DOHH2 (cell line): ENCODE measurements at regions not wholly inside any gene's neighbourhood (a gene's known extent, or its start where the extent isn't known, plus 50 kb on each side); places are given as distances from the start of the nearest gene placed in this dataset.

Experiments used
- H3F3A ChIP-seq: fragments of 200-600 bp; sonication (generic), shearing (Covaris generic); 2 replicates; pipeline ENCODE4 v1.6.0; 2016; ENCODE audit warnings: antibody characterized with exemption, mild to moderate bottlenecking; ENCODE audit not compliant: control insufficient read depth, insufficient read depth
- H3K27ac ChIP-seq: fragments of 200-600 bp; sonication (generic); 2 replicates; pipeline ENCODE4 v1.5.1; 2014; ENCODE audit warnings: low read depth, mild to moderate bottlenecking, low read length, moderate library complexity
- H3K27me3 ChIP-seq: fragments of 200-600 bp; sonication (generic); 2 replicates; pipeline ENCODE4 v1.6.1; 2014; ENCODE audit warnings: mild to moderate bottlenecking, low read length, mixed read lengths; ENCODE audit not compliant: control insufficient read depth
- H3K36me3 ChIP-seq: fragments of 200-600 bp; sonication (generic); 2 replicates; pipeline ENCODE4 v1.6.1; 2014; ENCODE audit warnings: mild to moderate bottlenecking, low read length, moderate library complexity, mixed read lengths; ENCODE audit not compliant: control insufficient read depth
- H3K4me1 ChIP-seq: fragments of 200-600 bp; sonication (generic); 2 replicates; pipeline ENCODE4 v1.6.1; 2014; ENCODE audit warnings: mild to moderate bottlenecking, low read length, mixed read lengths; ENCODE audit not compliant: control insufficient read depth
- H3K4me2 ChIP-seq: fragments of 200-600 bp; sonication (generic); 2 replicates; pipeline ENCODE4 v1.6.0; 2014; ENCODE audit warnings: mild to moderate bottlenecking, low read length, moderate library complexity
- H3K4me3 ChIP-seq: fragments of 200-600 bp; sonication (generic); 2 replicates; pipeline ENCODE4 v1.5.1; 2014; ENCODE audit warnings: mild to moderate bottlenecking, low read length, mixed read lengths
- H3K79me2 ChIP-seq: fragments of 200-600 bp; sonication (generic); 2 replicates; pipeline ENCODE4 v1.6.1; 2014; ENCODE audit warnings: mild to moderate bottlenecking, low read length, mixed read lengths; ENCODE audit not compliant: control insufficient read depth
- H3K9me2 ChIP-seq: fragments of 200-600 bp; sonication (generic); replicated peaks from 2 replicates; pipeline ENCODE4 v1.6.1; 2014; ENCODE audit warnings: mild to moderate bottlenecking, low read length, mixed read lengths; ENCODE audit not compliant: control insufficient read depth
- H3K9me3 ChIP-seq: fragments of 200-600 bp; sonication (generic); 2 replicates; pipeline ENCODE4 v1.6.1; 2014; ENCODE audit warnings: antibody characterized with exemption, low read length, mixed read lengths; ENCODE audit not compliant: control insufficient read depth, insufficient read depth
- H4K20me1 ChIP-seq: fragments of 200-600 bp; sonication (generic); 2 replicates; pipeline ENCODE4 v1.6.0; 2014; ENCODE audit warnings: low read depth, mild to moderate bottlenecking, antibody characterized with exemption, low read length, moderate library complexity; ENCODE audit not compliant: control insufficient read depth, insufficient read depth
- EZH2phosphoT487 ChIP-seq: fragments of 200-600 bp; sonication (generic); IDR thresholded peaks from 2 replicates; pipeline ENCODE4 v1.6.1; 2017; ENCODE audit warnings: borderline replicate concordance, mild to moderate bottlenecking, antibody characterized with exemption, low read length, moderate library complexity, mixed read lengths
- TF ChIP-seq, protein P1 (sequence below): fragments of 200-600 bp; sonication (generic); IDR thresholded peaks from one replicate; pipeline ENCODE4 v1.5.1; 2014; ENCODE audit warnings: antibody characterized with exemption, mild to moderate bottlenecking, low read depth, low read length; ENCODE audit not compliant: poor library complexity, severe bottlenecking

DNA sequence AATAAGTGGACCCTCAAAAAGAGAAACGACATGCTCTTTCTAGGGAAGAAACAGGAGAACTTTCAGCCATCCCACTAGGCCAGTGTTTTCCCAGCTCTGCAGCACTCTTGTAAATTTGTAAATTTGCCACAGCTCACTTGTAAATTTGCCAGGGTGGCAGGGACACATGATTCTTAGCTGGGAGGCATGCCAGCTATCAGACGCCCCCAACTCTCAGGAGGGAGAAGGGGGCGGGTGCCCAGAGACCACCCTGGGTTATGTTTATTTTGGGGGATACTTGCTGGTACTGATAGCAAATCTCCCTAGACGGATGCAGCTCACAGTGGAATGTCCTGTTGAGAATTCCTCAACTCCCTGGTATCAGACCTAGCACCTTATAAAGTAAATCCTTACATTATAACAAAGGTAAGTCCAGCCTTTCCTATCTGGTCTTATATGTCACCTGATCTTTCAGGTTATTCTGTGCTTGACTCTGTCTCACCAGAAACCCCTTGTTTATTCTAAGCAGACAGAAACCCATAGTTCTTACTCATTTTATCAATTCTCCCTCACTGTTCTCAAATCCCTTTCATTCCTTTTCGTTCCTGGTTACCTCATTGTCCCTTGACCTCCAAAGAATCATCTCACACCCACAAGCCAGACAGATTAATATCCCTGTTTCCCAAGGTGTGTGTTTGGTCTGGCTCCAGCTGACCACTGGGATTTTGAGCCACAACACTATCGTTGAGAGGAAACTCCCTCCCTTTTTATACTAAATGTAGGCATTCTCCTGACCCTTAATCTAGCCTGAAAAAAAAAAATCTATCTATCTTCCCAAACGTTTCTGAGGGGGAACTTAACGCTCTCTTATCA, 69.3 kb upstream of the HMGA2 start:
- Histone ChIP-seq H4K20me1 (no peaks in the 10 kb centered on the region), H3K4me2 (no peak overlapping the region), H3K27ac (no peak overlapping the region), H3K27me3 (no peaks in the 10 kb centered on the region), H3K9me2 (no peaks in the 10 kb centered on the region), H3K9me3 (no peaks in the 10 kb centered on the region), H3K36me3 (no peaks in the 10 kb centered on the region), H3F3A (no peaks in the 10 kb centered on the region), H3K4me3 (no peak overlapping the region), H3K79me2 (no peaks in the 10 kb centered on the region), H3K4me1 (no peaks in the 10 kb centered on the region)
- no peak for TF ChIP-seq EZH2phosphoT487
- TF ChIP-seq, protein P1, sequence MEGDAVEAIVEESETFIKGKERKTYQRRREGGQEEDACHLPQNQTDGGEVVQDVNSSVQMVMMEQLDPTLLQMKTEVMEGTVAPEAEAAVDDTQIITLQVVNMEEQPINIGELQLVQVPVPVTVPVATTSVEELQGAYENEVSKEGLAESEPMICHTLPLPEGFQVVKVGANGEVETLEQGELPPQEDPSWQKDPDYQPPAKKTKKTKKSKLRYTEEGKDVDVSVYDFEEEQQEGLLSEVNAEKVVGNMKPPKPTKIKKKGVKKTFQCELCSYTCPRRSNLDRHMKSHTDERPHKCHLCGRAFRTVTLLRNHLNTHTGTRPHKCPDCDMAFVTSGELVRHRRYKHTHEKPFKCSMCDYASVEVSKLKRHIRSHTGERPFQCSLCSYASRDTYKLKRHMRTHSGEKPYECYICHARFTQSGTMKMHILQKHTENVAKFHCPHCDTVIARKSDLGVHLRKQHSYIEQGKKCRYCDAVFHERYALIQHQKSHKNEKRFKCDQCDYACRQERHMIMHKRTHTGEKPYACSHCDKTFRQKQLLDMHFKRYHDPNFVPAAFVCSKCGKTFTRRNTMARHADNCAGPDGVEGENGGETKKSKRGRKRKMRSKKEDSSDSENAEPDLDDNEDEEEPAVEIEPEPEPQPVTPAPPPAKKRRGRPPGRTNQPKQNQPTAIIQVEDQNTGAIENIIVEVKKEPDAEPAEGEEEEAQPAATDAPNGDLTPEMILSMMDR, result no peak

DNA sequence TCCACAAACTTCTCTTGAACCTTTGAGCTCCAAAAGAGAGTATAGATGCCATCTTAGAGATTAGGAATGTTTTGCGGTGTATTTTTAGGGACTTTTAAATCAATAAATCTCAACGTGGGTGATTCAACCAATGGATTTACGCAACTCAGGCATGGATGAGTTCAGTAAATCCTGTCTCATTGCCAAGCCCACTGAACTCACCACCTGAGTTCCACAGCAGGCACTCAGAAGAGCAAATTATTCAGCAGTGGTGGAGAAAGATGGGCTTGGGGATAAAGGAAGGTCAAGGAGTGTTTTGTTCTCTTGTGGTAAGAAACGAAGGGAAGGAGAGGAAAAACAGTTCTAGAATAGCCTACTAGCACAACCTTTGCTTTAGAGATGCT, 68.7 kb upstream of the HMGA2 start:
- Histone ChIP-seq H4K20me1 (no peaks in the 10 kb centered on the region), H3K27me3 (no peaks in the 10 kb centered on the region), H3K4me1 (no peaks in the 10 kb centered on the region), H3K9me2 (no peaks in the 10 kb centered on the region), H3K9me3 (no peaks in the 10 kb centered on the region), H3F3A (no peaks in the 10 kb centered on the region), H3K79me2 (no peaks in the 10 kb centered on the region), H3K36me3 (no peaks in the 10 kb centered on the region), H3K27ac (no peak overlapping the region), H3K4me2 (no peak overlapping the region), H3K4me3 (no peak overlapping the region)
- TF ChIP-seq EZH2phosphoT487, result no peak
- TF ChIP-seq, protein P1, result no peak

DNA sequence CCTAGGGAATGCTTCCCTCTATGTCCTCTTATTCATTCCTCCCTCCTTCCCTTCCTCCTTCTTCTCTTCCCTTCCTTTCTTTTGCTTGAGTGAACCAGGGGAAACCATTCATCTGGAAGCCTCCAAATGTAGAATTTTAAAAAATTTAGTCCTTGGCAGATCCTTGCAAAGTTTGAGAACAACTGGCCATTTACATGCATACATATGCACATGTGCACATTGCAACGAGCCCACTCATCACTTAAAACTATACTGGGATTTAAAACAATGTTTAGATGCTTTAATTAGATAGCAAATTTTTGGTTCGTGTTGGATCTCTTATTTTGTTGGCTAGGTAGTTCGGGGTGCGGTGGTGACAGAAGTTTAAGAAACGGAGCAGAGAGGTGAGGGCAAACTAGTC, 68.0 kb upstream of the HMGA2 start:
- Histone ChIP-seq H3K4me2 (no peak overlapping the region), H3K4me3 (no peak overlapping the region), H3K79me2 (no peaks in the 10 kb centered on the region), H3K9me2 (no peaks in the 10 kb centered on the region), H3K4me1 (no peaks in the 10 kb centered on the region), H3F3A (no peaks in the 10 kb centered on the region), H3K27me3 (no peaks in the 10 kb centered on the region), H3K36me3 (no peaks in the 10 kb centered on the region), H4K20me1 (no peaks in the 10 kb centered on the region), H3K27ac (no peak overlapping the region), H3K9me3 (no peaks in the 10 kb centered on the region)
- no peak for TF ChIP-seq EZH2phosphoT487
- TF ChIP-seq, protein P1, result no peak
